DND-41 (cell line): ENCODE measurements at regions not wholly inside any gene's neighbourhood (a gene's known extent, or its start where the extent isn't known, plus 50 kb on each side); places are given as distances from the start of the nearest gene placed in this dataset.

Experiments used
- ATAC-seq: fragments of 200-7000 bp; cut with Tn5 transposase; 3 replicates; pipeline ENCODE4 v1.9.1; 2021; ENCODE audit warnings: low read depth; ENCODE audit not compliant: insufficient read depth
- DNase-seq: peaks from one replicate; pipeline ENCODE4 v3.0.0-alpha.2; 2020
- H2AFZ ChIP-seq: 2 replicates; pipeline ENCODE4 v1.6.0; 2012; ENCODE audit warnings: low read depth, low read length
- H3K27ac ChIP-seq: 2 replicates; pipeline ENCODE4 v1.5.1; 2012; ENCODE audit warnings: low read length, inconsistent platforms
- H3K27me3 ChIP-seq: fragments of 200-600 bp; sonication (generic); 2 replicates; pipeline ENCODE4 v1.6.0; 2012; ENCODE audit warnings: low read length, mild to moderate bottlenecking, inconsistent platforms; ENCODE audit not compliant: insufficient read depth, poor library complexity
- H3K36me3 ChIP-seq: 2 replicates; pipeline ENCODE4 v1.5.1; 2012; ENCODE audit warnings: low read length, inconsistent platforms; ENCODE audit not compliant: insufficient read depth
- H3K4me1 ChIP-seq: 2 replicates; pipeline ENCODE4 v1.5.1; 2012; ENCODE audit warnings: mild to moderate bottlenecking, low read length; ENCODE audit not compliant: insufficient read depth
- H3K4me2 ChIP-seq: 2 replicates; pipeline ENCODE4 v1.6.0; 2012; ENCODE audit warnings: mild to moderate bottlenecking, moderate library complexity, low read length, inconsistent platforms; ENCODE audit not compliant: insufficient read depth
- H3K4me3 ChIP-seq, 2 experiments: fragments of 200-600 bp in 1 of 2; shearing (Covaris generic) in 1 of 2; 2 replicates each; pipeline ENCODE4 v1.5.1; 2012 to 2016; ENCODE audit warnings: inconsistent platforms in 2 of 2, low read length in 2 of 2, mild to moderate bottlenecking in 2 of 2, low read depth in 1 of 2, moderate library complexity in 1 of 2
- H3K79me2 ChIP-seq: 2 replicates; pipeline ENCODE4 v1.6.0; 2012; ENCODE audit warnings: low read length, inconsistent platforms; ENCODE audit not compliant: insufficient read depth
- H3K9ac ChIP-seq: 2 replicates; pipeline ENCODE4 v1.6.0; 2012; ENCODE audit warnings: low read depth, mild to moderate bottlenecking, inconsistent platforms, low read length, moderate library complexity
- H3K9me3 ChIP-seq: 2 replicates; pipeline ENCODE4 v1.5.1; 2012; ENCODE audit warnings: low read length, moderate library complexity, mild to moderate bottlenecking, inconsistent platforms; ENCODE audit not compliant: insufficient read depth, severe bottlenecking
- H4K20me1 ChIP-seq: 2 replicates; pipeline ENCODE4 v1.6.0; 2012; ENCODE audit warnings: low read length; ENCODE audit not compliant: insufficient read depth
- EZH2 ChIP-seq: IDR thresholded peaks from 3 replicates; pipeline ENCODE4 v1.6.1; 2012; ENCODE audit warnings: borderline replicate concordance, low read depth, mild to moderate bottlenecking, moderate library complexity, low read length, inconsistent platforms; ENCODE audit not compliant: severe bottlenecking
- TF ChIP-seq, protein P1 (sequence below): IDR thresholded peaks from 2 replicates; pipeline ENCODE4 v1.5.1; 2012; ENCODE audit warnings: borderline replicate concordance, low read length, moderate library complexity, mild to moderate bottlenecking; ENCODE audit not compliant: poor library complexity, severe bottlenecking; ENCODE audit errors: extremely low read depth

DNA sequence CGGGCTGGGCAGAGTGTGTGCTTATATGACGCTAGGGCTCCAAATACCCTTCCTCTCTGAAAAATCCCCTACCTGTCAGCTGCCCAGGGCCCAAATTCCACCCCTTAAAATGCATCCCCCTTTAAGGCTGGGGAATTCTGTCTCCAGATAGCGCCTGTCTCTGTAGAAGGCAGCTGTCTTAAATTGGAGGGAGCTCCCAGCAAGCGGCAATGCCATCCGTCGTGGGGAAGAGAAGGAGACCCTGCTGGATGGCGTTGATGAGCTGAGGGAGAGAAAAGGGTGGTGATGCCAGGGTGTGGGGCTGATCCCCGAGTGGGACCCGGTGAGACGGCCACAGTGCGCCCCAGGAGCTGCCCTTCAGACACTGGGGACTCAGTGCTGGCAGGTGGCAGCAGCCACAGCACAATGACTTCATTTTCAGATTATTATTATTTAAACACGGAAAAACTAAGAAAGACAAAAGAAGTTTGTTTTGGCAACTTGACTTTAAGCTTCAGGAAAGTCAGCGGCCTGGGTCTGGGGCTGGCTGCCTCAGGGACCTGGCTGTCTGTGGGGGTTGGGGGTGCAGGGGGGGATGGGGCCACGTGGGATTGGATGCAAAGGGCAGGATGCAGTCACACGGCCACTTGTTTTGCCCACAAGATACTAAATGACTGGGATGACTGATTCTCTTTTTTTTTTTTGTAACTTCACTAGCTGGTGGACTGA, 152.8 kb downstream of the TFCP2L1 start:
- no peak for TF ChIP-seq EZH2
- TF ChIP-seq, protein P1, sequence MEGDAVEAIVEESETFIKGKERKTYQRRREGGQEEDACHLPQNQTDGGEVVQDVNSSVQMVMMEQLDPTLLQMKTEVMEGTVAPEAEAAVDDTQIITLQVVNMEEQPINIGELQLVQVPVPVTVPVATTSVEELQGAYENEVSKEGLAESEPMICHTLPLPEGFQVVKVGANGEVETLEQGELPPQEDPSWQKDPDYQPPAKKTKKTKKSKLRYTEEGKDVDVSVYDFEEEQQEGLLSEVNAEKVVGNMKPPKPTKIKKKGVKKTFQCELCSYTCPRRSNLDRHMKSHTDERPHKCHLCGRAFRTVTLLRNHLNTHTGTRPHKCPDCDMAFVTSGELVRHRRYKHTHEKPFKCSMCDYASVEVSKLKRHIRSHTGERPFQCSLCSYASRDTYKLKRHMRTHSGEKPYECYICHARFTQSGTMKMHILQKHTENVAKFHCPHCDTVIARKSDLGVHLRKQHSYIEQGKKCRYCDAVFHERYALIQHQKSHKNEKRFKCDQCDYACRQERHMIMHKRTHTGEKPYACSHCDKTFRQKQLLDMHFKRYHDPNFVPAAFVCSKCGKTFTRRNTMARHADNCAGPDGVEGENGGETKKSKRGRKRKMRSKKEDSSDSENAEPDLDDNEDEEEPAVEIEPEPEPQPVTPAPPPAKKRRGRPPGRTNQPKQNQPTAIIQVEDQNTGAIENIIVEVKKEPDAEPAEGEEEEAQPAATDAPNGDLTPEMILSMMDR, result no peak
- no peak overlapping the region for H2AFZ ChIP-seq
- no peaks in the 10 kb centered on the region for H3K9me3 ChIP-seq
- H3K4me2 ChIP-seq, result no peak overlapping the region
- H3K27ac ChIP-seq, result no peak overlapping the region
- DNase-seq, result no peak
- no peaks in the 10 kb centered on the region for H3K4me1 ChIP-seq
- H4K20me1 ChIP-seq, result no peaks in the 10 kb centered on the region
- peaks cover 6% of the 10 kb centered on the region for H3K27me3 ChIP-seq
- no peaks in the 10 kb centered on the region for H3K36me3 ChIP-seq
- ATAC-seq, result no peak
- H3K79me2 ChIP-seq, result no peaks in the 10 kb centered on the region
- H3K4me3 ChIP-seq, result no peak overlapping the region
- H3K9ac ChIP-seq, result no peak overlapping the region

DNA sequence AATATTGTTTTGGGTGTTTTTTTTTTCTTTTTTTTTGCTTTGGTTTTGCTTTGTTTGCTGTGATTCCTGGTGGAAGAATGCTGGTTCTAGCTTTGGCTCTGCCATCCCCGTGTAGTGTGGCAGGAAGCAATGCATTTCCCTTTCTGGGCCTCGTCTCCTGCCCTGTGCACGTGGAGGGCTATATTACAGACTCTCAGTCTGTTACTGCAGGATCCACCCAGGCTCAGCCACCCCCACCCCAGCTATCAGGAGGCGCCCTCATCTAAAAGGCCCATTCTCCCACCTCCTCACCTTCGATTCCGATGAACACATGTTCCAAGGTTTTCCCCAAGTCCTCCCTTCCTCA, 152.3 kb downstream of the TFCP2L1 start:
- Histone ChIP-seq H3K27ac (no peak overlapping the region), H3K4me1 (no peaks in the 10 kb centered on the region), H3K9me3 (no peaks in the 10 kb centered on the region), H3K4me3 (no peak overlapping the region), H3K4me2 (no peak overlapping the region), H2AFZ (no peak overlapping the region), H4K20me1 (no peaks in the 10 kb centered on the region), H3K36me3 (no peaks in the 10 kb centered on the region), H3K27me3 (peaks cover 6% of the 10 kb centered on the region), H3K79me2 (no peaks in the 10 kb centered on the region), H3K9ac (no peak overlapping the region)
- no peak for ATAC-seq
- TF ChIP-seq, protein P1, result no peak
- no peak for TF ChIP-seq EZH2
- no peak for DNase-seq

DNA sequence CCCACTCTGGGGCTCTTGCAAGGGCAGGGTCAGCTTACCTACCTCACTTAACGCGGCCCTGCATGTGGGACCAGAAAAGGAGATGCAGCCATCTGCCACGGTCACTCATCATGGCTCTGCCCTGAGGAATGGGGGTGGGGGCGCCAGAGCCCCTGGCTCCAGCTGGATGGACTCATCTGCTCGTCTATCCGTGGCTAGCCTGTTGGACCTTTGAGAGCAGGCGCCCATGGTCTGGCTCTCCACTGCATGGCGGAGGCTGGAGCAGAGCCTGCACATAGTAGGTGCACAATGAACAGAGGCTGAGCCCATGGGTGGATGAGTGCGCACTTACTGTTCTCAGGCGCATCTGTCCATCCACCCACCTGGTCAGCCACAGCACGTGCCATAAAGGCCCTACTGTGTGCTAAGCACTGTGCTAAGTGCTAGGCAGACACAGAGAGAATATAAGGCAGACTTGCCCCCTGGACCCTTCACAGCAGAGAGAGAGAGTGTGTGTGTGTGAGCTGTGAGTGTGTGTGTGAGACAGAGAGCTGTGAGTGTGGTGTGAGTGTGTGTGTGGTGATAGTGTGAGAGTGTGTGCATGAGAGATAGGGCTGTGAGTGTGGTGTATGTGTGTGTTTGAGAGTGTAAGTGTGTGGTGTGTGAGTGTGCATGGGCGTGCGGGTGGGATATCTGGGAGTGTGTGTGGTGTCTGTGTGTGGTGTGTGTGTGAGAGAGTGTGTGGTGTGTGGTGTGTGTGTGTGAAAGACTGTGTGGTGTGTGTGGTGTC, 151.3 kb downstream of the TFCP2L1 start:
- H2AFZ ChIP-seq, result no peak overlapping the region

More for the DNA sequence above, 151.3 kb downstream of the TFCP2L1 start:
- no peaks in the 10 kb centered on the region for H3K36me3 ChIP-seq
- no peaks in the 10 kb centered on the region for H3K4me1 ChIP-seq
- H3K9ac ChIP-seq, result no peak overlapping the region
- H3K27me3 ChIP-seq, result peaks cover 6% of the 10 kb centered on the region
- DNase-seq (no peak), ATAC-seq (no peak)
- TF ChIP-seq EZH2, result no peak
- TF ChIP-seq, protein P1, result no peak
- H4K20me1 ChIP-seq, result no peaks in the 10 kb centered on the region
- H3K4me2 ChIP-seq, result no peak overlapping the region
- no peak overlapping the region for H3K27ac ChIP-seq
- no peaks in the 10 kb centered on the region for H3K79me2 ChIP-seq
- H3K4me3 ChIP-seq, result no peak overlapping the region
- no peaks in the 10 kb centered on the region for H3K9me3 ChIP-seq
